H9 (cell line): ENCODE measurements at regions not wholly inside any gene's neighbourhood (a gene's known extent, or its start where the extent isn't known, plus 50 kb on each side); places are given as distances from the start of the nearest gene placed in this dataset.

Source experiments
- DNase-seq: peaks from one replicate; pipeline ENCODE4 v3.0.0-alpha.2; 2017
- H2AFZ ChIP-seq: one replicate; pipeline ENCODE4 v1.6.1; 2013; ENCODE audit warnings: mild to moderate bottlenecking, low read length, control low read depth, moderate library complexity
- H2AK5ac ChIP-seq: 2 replicates; pipeline ENCODE4 v1.6.1; 2013; ENCODE audit warnings: low read length, control low read depth, mixed read lengths; ENCODE audit not compliant: insufficient read length
- H2BK120ac ChIP-seq: one replicate; pipeline ENCODE4 v1.6.1; 2013; ENCODE audit warnings: low read depth, mild to moderate bottlenecking, low read length, control low read depth, inconsistent platforms; ENCODE audit not compliant: poor library complexity, severe bottlenecking
- H2BK12ac ChIP-seq: 2 replicates; pipeline ENCODE4 v1.6.1; 2013; ENCODE audit warnings: low read length, control low read depth, mixed read lengths, low read depth; ENCODE audit not compliant: insufficient read length
- H2BK15ac ChIP-seq: 2 replicates; pipeline ENCODE4 v1.6.1; 2013; ENCODE audit warnings: low read depth, low read length, control low read depth
- H2BK20ac ChIP-seq: one replicate; pipeline ENCODE4 v1.6.1; 2013; ENCODE audit warnings: low read depth, mild to moderate bottlenecking, low read length, control low read depth, inconsistent platforms; ENCODE audit not compliant: poor library complexity, severe bottlenecking
- H2BK5ac ChIP-seq: 2 replicates; pipeline ENCODE4 v1.6.1; 2013; ENCODE audit warnings: low read length, control low read depth, mixed read lengths; ENCODE audit not compliant: insufficient read length
- H3K14ac ChIP-seq: 2 replicates; pipeline ENCODE4 v1.6.1; 2013; ENCODE audit warnings: low read length, control low read depth; ENCODE audit not compliant: insufficient read depth
- H3K18ac ChIP-seq: 2 replicates; pipeline ENCODE4 v1.6.1; 2013; ENCODE audit warnings: low read depth, mild to moderate bottlenecking, mixed read lengths, low read length, control low read depth; ENCODE audit not compliant: insufficient read length
- H3K23ac ChIP-seq: 2 replicates; pipeline ENCODE4 v1.6.1; 2013; ENCODE audit warnings: low read length, control low read depth, mixed read lengths, low read depth; ENCODE audit not compliant: insufficient read length
- H3K23me2 ChIP-seq: 2 replicates; pipeline ENCODE4 v1.6.1; 2013; ENCODE audit warnings: low read depth, mild to moderate bottlenecking, mixed read lengths, low read length, control low read depth; ENCODE audit not compliant: insufficient read length, poor library complexity, severe bottlenecking
- H3K27ac ChIP-seq: 2 replicates; pipeline ENCODE4 v1.5.1; 2013; ENCODE audit warnings: low read length, control low read depth, mixed read lengths, low read depth; ENCODE audit not compliant: insufficient read length
- H3K27me3 ChIP-seq: 2 replicates; pipeline ENCODE4 v1.6.1; 2013; ENCODE audit warnings: low read length, control low read depth, inconsistent platforms; ENCODE audit not compliant: insufficient read depth
- H3K4ac ChIP-seq: 2 replicates; pipeline ENCODE4 v1.6.1; 2013; ENCODE audit warnings: low read depth, mild to moderate bottlenecking, control low read depth, inconsistent platforms, low read length, moderate library complexity
- H3K4me1 ChIP-seq: 2 replicates; pipeline ENCODE4 v1.6.1; 2013; ENCODE audit warnings: low read length, control low read depth, inconsistent platforms; ENCODE audit not compliant: insufficient read depth
- H3K4me2 ChIP-seq: 2 replicates; pipeline ENCODE4 v1.6.1; 2013; ENCODE audit warnings: low read length, control low read depth, mixed read lengths; ENCODE audit not compliant: insufficient read length, insufficient read depth
- H3K56ac ChIP-seq: 2 replicates; pipeline ENCODE4 v1.6.1; 2013; ENCODE audit warnings: low read depth, mild to moderate bottlenecking, mixed read lengths, low read length, control low read depth; ENCODE audit not compliant: insufficient read length
- H3K79me1 ChIP-seq: 2 replicates; pipeline ENCODE4 v1.6.1; 2013; ENCODE audit warnings: low read depth, mild to moderate bottlenecking, moderate library complexity, low read length, control low read depth, inconsistent platforms; ENCODE audit not compliant: insufficient read depth, poor library complexity, severe bottlenecking
- H3K79me2 ChIP-seq: 2 replicates; pipeline ENCODE4 v1.6.1; 2013; ENCODE audit warnings: low read length, control low read depth, inconsistent platforms; ENCODE audit not compliant: insufficient read depth
- H3K9ac ChIP-seq: 2 replicates; pipeline ENCODE4 v1.6.1; 2013; ENCODE audit warnings: low read length, control low read depth, mixed read lengths; ENCODE audit not compliant: insufficient read length; ENCODE audit errors: extremely low read depth
- H3K9me3 ChIP-seq: one replicate; pipeline ENCODE4 v1.6.1; 2013; ENCODE audit warnings: low read depth, low read length, inconsistent platforms; ENCODE audit not compliant: control insufficient read depth
- H3T11ph ChIP-seq: one replicate; pipeline ENCODE4 v1.6.1; 2013; ENCODE audit warnings: mild to moderate bottlenecking, low read length, control low read depth, inconsistent platforms
- H4K20me1 ChIP-seq: one replicate; pipeline ENCODE4 v1.6.1; 2013; ENCODE audit not compliant: control insufficient read depth, insufficient read length, insufficient read depth
- H4K5ac ChIP-seq: 2 replicates; pipeline ENCODE4 v1.6.1; 2013; ENCODE audit warnings: low read depth, mild to moderate bottlenecking, mixed read lengths, low read length, control low read depth; ENCODE audit not compliant: insufficient read length
- H4K8ac ChIP-seq: replicated peaks from 2 replicates; pipeline ENCODE4 v1.6.1; 2013; ENCODE audit warnings: low read length, control low read depth, mixed read lengths, low read depth; ENCODE audit not compliant: insufficient read length
- H4K91ac ChIP-seq: 2 replicates; pipeline ENCODE4 v1.6.1; 2013; ENCODE audit warnings: low read depth, mild to moderate bottlenecking, moderate library complexity, mixed read lengths, low read length, control low read depth; ENCODE audit not compliant: insufficient read length
- H3K27ac Mint-ChIP-seq, 3 experiments: 2 replicates in 2 of 3; 3 replicates in 1 of 3; pipeline ENCODE4 v1.8.0; 2020 to 2021; ENCODE audit warnings: mixed read lengths in 3 of 3, mild to moderate bottlenecking in 1 of 3, moderate library complexity in 1 of 3
- H3K27me3 Mint-ChIP-seq: 2 replicates; pipeline ENCODE4 v1.8.0; 2021; ENCODE audit warnings: low read depth, mild to moderate bottlenecking, moderate library complexity, mixed read lengths
- H3K36me3 Mint-ChIP-seq, 3 experiments: 2 replicates in 2 of 3; 3 replicates in 1 of 3; pipeline ENCODE4 v1.8.0; 2020 to 2021; ENCODE audit warnings: low read depth in 3 of 3, mixed read lengths in 3 of 3; ENCODE audit not compliant: insufficient read depth in 1 of 3
- H3K4me1 Mint-ChIP-seq, 2 experiments: 2 replicates each; pipeline ENCODE4 v1.8.0; 2020; ENCODE audit warnings: mixed read lengths in 2 of 2
- H3K4me3 Mint-ChIP-seq, 2 experiments: 2 replicates in 1 of 2; 3 replicates in 1 of 2; pipeline ENCODE4 v1.8.0; 2020 to 2021; ENCODE audit warnings: mild to moderate bottlenecking in 2 of 2, mixed read lengths in 2 of 2, moderate library complexity in 1 of 2
- H3K9me3 Mint-ChIP-seq, 2 experiments: 2 replicates in 1 of 2; 3 replicates in 1 of 2; pipeline ENCODE4 v1.8.0; 2020; ENCODE audit warnings: mild to moderate bottlenecking in 2 of 2, mixed read lengths in 2 of 2, moderate library complexity in 1 of 2
- CTCF ChIP-seq: fragments of 200-600 bp; sonication (generic); conservative IDR thresholded peaks from 3 replicates; pipeline ENCODE4 v1.8.0; 2021; ENCODE audit warnings: antibody characterized with exemption, mild to moderate bottlenecking
- WGBS: extraction: QIAGEN DNeasy Blood & Tissue Kit; methylation state at CpG from one replicate; pipeline ENCODE4 v1.1.7; 2013; ENCODE audit warnings: missing lambda C conversion rate, low lambda C conversion rate, mixed read lengths; ENCODE audit not compliant: insufficient read length; ENCODE audit errors: extremely low coverage; 5-methylcytosine and 5-hydroxymethylcytosine counted together

GRCh38 chr20:41960166-41960565 is 342.0 kb upstream of the CHD6 start:
- no peak overlapping the region for H4K8ac ChIP-seq
- H3K23ac ChIP-seq, result no peak overlapping the region
- H2AK5ac ChIP-seq, result no peak overlapping the region
- Mint-ChIP-seq H3K36me3 (no peaks in the 10 kb centered on the region), H3K27ac (no peak overlapping the region), H3K27me3 (peaks cover 2% of the 10 kb centered on the region; the same call in 1 of the 2 replicates), H3K4me1 (peaks cover 3 to 7% of the 10 kb centered on the region in 2 experiments; a peak in 3 of 4 replicates), H3K9me3 (no peaks in the 10 kb centered on the region; a peak in 1 of 5 replicates), H3K4me3 (no peak overlapping the region)
- H4K91ac ChIP-seq, result no peak overlapping the region
- H3K27ac ChIP-seq, result no peak overlapping the region
- no peaks in the 10 kb centered on the region for H3K4me1 ChIP-seq
- WGBS, result no CpG with 5 or more reads among the region's 7 CpGs
- no peaks in the 10 kb centered on the region for H3K79me2 ChIP-seq
- H3K18ac ChIP-seq, result no peak overlapping the region
- H3K4ac ChIP-seq, result no peak overlapping the region
- no peak for DNase-seq
- H2BK20ac ChIP-seq, result no peak overlapping the region
- H3K9ac ChIP-seq, result no peak overlapping the region
- no peak overlapping the region for H3K56ac ChIP-seq
- no peaks in the 10 kb centered on the region for H3K27me3 ChIP-seq
- no peak for TF ChIP-seq CTCF
- H3T11ph ChIP-seq, result no peak overlapping the region
- H3K9me3 ChIP-seq, result no peaks in the 10 kb centered on the region
- no peak overlapping the region for H3K4me2 ChIP-seq
- H2AFZ ChIP-seq, result no peak overlapping the region
- no peak overlapping the region for H3K14ac ChIP-seq
- H2BK12ac ChIP-seq, result no peak overlapping the region
- no peak overlapping the region for H2BK15ac ChIP-seq
- no peak overlapping the region for H4K5ac ChIP-seq
- no peaks in the 10 kb centered on the region for H3K23me2 ChIP-seq
- no peak overlapping the region for H2BK120ac ChIP-seq
- no peaks in the 10 kb centered on the region for H4K20me1 ChIP-seq
- H2BK5ac ChIP-seq, result no peak overlapping the region
- no peaks in the 10 kb centered on the region for H3K79me1 ChIP-seq
